T-helper 1 cell (primary cell): ENCODE measurements at regions not wholly inside any gene's neighbourhood (a gene's known extent, or its start where the extent isn't known, plus 50 kb on each side); places are given as distances from the start of the nearest gene placed in this dataset.
"Not testable (repeated sequence)": the region's sequence is repeated elsewhere in the genome, so short reads cannot be mapped to it uniquely, and the experiment has no call there.

Experiments used
- DNase-seq, 5 donors: peaks; one replicate each; pipeline ENCODE4 v3.0.0-alpha.2; 2012 to 2020

DNA sequence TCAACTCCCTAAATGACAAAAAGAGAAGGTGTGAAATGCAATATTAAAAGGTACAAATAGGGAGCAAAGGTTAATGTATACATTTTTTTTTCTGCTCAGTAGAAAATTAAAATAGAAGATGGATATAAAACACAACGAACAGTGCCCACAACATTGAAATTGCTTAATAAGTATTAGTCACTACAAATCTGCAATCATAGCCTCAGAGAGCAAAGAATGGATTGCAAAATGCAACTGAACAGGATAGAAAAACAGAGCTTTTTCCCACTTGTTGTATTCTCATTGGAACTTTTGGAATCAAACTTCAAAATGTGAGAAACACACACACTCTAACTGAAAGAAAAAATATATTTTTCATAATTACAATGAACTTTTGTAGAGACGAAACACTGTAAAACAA, 552.2 kb upstream of the NCAM2 start:
- DNase-seq = no peak

DNA sequence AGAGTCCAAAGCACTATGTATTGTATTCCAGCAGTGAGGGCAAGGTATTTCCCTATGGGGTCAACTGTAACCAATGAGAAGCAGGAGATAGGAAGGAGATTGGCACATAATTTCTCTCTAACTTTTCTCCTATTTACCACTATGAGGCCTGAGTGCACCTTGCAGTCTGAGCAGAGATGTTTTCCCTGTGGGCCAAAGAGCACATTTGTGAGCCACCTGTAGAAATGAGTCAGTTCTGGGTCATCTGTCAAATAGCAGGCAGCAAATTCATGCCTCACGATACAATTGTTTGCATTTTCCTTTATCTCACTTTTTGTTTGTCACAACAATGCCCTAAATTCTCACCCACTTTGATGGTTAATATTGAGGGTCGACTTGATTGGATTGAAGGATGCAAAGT, 547.2 kb upstream of the NCAM2 start:
- DNase-seq = no peak

DNA sequence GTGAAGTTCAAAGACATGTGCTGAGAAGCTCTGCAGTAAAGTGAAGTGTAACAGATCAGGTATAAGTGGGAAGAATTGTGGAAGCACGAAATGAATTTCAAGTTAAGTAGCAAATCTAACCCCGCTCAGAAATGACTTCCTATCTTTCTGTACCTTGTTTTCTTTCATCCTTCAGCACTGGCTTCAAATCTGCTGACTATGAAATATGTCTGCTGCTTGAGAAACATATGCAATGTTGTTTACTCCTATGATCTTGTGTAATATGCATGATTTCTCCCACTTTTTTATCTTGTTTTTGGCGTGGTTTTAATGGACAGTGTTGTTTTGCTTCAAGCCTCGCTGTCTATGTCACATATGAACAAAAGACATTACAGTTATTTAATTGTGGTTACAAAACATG, 545.3 kb upstream of the NCAM2 start:
- DNase-seq = no peak

DNA sequence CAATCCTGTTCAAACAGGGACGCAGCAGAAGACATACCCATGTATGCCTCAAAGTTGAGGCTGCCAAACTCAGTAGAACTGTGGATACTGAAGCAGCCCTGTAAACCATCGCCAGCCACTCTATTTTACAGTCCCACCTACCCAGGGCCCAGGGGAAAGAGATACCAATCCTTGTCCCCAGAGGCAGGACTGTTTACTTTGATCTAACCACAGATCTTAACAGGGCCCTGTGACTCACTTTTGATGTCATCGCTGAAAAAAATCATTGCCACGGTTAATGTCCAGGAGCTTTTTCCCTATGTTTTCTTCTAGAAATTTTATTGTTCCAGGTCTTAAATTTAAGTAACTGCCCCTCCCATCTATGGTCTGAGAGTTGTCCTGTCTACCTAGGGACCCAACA, 538.4 kb upstream of the NCAM2 start:
- no peak for DNase-seq

DNA sequence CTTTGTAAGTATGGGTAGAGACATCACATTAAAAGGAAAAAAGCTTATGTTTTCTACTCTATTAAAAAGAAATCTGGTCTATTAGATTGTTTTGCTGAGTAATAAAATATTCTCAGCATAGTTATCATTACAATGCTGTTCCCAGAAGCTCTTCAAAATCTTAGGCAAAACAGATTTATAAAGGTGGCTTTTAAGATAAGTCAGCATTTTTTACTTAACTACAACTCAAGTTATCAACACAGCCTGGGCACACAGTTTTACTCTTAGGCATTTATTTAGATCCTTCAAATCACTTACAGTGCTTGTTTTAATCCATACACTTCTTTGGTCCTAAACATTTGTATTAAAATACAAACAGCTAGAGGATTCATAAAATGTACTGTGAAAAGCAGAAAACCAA, 534.8 kb upstream of the NCAM2 start:
- DNase-seq = no peak

DNA sequence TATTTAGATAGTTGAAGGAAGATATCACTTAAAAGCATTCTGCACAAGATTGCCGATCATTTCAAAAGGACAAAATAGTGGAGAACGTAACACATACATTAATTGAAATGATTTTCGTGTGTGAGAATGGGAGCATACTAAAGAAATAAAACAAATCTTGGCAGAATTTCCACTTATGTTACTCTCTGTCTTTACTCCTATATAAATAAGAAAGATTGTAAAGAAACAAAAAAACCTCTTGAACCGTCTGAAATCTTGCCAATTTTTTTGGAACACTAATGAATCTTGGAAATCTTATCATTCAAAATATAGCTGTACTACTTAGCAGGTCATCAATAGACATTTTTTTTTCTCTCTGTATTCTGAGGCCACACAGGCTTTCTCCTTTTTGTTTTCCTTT, 528.8 kb upstream of the NCAM2 start:
- no peak for DNase-seq

DNA sequence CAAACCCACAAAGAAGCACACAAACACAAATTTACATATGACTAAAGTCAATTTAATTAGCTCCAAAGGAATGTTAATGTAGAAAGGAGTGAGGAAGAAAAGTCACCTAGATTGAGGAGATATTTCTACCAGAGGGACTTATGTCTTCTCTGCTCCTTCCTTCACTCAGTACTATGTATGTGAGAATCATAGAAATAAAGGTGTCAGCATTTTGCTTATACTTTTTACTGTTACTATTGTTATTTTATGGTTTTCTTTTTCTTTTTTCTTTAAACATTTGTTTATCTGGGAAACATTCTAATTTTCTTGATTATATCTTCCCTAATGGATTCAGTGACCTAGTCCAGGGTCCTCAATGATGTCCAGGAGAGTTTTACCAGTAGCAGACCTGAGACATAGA, 511.9 kb upstream of the NCAM2 start:
- DNase-seq = no peak

DNA sequence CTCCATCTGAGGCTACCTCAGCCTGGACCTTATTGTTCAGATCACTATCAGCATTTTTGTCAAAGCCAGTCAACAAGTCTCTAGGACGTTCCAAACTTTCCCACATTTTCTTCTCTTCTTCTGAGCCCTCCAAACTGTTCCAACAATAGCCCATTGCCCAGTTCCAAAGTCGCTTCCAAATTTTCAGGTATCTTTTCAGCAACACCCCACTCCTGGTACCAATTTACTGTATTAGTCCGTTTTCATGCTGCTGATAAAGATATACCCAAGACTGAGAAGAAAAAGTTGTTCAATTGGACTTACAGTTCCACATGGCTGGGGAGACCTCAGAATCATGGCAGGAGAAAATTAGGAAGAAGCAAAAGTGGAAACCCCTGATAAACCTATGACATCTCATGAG, 495.3 kb upstream of the NCAM2 start:
- not testable (repeated sequence) for DNase-seq

DNA sequence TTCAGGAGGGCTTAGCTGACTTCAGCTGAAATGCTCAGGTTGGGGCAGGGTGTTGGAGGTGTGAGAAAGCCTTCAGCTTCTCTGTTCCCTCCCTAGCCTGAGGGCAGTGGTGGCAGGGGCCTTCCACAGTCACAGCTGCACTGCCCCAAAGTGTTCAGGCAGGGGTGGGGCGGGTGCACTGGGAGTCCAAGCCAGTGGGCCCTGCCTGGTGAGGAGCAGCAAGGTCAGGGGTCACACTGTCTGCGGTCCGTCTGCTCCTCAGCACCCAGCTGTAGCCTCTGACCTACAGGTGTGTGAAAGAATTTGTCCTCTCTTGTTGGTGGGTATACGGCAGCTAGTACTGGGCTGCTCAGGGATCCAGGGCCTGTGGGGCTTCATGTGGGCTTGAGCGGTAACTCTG, 490.4 kb upstream of the NCAM2 start:
- no peak for DNase-seq

DNA sequence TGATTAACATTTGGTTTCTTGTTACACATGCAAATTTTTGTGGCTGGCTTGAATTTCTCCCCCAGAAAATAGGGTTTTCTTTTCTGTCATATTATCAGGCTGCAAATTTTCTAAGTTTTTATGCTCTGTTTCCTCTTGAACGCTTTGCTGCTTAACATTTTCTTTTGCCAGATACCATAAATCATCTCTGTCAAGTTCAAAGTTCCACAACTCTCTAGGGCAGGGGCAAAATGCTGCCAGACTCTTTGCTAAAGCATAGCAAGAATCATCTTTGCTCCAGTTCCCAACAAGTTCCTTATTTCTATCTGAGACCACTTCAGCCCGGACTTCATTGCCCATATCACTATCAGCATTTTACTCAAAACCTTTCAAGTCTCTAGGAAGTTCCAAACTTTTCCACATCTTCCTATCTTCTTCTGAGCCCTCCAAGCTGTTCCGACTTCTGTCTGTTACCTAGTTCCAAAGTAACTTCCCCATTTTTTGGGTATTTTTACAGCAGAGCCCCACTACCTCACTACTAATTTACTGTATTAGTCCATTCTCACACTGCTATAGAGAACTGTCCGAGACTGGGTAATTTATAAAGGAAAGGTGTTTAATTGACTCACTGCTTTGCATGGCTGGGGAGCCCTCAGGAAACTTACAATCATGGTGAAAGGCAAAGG, 486.9 kb upstream of the NCAM2 start:
- DNase-seq = no peak

DNA sequence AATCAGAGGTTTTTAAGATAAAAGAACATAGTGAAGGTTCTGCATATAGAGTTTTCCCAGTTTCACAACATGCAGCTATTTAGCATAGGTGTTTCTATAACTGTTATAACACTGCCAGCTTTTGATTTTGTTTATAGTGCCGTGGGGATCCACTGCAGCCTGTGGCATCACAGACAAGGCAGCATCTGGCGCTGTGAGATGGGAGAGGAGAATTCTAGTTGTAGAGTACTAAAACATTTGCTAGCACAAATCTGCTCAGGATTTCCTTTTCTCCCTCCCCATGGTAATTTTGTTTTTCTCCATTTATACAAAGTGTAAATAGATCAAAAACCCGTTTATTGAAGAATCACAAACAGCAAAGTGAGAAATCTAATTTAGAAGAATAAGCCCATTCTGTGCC, 482.8 kb upstream of the NCAM2 start:
- DNase-seq = no peak

DNA sequence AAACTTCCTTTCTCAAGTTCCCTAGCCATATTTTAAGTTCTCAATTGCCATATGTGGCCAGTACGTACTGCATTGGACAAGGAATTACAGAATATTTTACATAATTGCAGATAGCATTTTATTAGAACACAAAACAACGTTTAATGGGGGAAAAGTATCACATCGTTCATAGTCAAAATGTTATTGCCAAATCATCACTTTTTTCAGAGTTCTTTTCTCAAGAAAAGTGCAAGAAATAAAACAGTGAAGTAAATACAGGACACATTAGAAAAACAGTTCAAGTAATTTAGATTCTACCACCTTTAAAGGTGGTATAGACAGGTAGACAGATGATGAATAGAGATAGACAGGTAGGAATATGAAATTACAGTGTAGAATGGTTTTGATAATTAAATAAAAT, 479.1 kb upstream of the NCAM2 start:
- DNase-seq = no peak

DNA sequence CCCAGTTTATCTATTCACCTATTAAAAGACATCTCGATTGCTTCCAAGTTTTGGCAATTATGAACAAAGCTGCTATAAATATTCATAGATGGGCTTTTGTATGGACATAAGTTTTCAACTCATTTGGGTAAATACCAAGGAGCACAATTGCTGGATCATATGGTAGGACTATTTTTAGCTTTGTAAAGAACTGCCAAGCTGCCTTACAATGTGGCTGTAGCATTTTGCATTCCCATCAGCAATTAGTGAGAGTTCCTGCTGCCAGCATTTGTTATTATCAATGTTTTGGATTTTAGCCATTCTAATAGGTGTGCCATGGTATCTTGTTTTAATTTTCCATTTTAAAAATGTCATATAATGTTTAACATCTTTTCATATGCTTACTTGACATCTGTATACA, 475.6 kb upstream of the NCAM2 start:
- no peak for DNase-seq

DNA sequence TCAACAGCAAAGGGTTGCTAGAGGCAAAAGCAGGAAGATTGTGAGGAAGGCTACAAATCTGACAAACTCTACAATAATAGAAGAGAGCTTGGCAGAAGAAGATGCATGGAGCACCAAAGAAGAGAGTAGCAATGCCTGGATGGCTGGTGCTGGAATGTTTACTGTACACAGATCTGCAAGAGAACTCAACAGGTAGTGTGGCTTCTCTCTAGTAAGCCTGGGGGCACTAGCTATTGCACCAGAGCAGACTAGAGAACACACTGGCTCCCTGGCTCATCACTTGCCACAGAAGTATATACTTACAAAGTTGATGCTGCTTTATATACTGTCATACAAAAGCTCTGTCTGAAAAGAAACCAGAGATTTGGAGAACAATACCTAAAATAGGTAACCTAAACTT, 475.0 kb upstream of the NCAM2 start:
- no peak for DNase-seq

DNA sequence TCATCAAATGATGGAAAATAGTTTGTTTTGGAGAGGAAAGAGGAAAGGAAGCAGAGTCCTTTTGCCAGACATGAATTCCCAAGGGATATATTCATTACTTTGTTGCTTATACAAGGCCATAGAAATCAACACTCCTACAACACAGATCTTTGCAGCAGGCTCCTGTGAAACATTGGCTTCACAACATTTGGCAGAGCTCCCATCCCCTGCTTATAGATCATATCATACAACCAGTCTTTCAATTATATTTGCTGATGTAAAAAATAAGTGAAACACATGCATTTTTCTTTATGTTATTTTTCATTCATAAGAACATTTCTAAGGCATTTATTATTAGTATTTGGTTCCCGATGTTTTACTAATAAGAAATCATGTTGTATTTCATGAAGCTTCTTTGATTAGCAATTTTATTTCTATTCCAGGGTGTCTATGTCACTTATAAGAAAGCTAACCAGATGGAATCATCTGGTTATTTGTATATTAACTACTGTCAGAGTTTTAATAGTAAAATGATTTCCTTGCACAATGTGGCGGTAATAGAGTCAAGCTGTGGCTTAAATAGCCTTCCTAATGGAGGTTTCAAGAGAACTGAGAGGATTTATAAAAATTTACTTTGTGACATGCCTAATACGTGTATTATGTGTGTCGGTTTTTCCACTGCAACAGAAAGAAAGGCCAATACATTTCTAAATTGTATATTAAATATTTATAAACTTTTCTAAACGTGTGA, 470.3 kb upstream of the NCAM2 start:
- no peak for DNase-seq

DNA sequence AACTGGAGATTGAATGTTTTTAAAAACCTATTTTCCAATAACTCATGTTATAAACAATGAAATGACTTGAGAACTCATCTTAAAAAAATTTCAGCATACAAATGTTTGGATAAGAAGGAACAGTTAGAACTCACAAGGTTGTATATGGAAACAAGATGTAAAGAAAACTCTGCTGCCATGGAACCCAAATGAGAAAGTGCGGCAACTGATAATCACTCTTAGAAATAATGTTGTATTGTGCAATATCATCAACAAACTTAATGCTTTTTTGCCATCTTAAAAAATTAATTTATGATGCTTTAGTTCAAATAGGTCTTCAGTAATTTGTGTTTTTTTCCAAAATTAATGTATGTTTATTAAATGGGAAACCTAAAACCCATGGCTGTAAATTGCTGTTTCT, 461.1 kb upstream of the NCAM2 start:
- no peak for DNase-seq

DNA sequence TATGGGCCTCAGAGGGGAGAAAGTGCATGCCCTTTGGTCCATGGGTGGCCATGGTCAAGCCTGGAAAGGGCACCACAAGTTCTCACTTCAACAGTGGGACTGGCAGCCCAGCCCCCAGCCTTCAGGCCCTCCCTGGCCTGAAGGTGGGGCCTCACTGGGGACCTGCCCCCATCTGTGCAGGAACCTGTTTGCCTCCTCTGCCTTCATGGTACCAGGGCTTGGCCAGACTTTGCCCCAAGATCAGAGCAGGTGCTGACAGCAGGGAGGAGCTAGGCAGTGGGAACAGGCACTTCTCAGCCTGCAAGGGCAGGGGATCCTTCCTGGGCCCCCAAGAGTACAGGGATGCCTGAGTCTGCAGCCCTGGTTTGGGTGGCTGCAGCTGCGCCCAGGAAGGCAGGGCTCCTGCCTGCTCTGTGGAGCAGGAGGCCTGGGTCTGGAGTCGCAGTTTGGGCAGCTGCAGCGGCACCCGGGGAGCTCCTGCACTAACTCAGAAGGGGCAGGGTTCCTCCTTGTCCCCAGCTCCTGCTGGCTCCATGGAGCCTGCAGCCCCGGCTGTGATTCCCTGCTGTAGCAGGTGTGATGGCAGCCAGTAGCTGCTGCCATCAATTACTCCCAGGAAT, 460.1 kb upstream of the NCAM2 start:
- no peak for DNase-seq

DNA sequence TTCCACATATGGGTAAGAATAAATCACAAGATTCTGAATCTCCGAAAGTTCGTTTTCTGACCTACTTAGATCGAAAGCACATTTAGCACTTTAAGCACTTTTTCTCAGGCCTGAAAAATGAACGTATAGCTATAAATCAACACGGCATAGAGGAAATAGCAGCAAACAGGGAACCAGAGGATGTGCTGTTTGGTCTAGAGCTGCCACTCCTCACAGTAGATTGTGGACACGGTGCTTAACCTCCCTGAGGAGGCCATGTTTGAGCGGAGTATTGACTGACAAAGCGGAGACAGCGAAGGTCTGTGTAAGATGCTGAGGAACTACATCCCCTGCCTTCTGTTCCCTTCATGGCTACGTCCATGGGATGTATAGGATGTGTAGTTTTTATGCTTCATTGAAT, 452.8 kb upstream of the NCAM2 start:
- DNase-seq = no peak

DNA sequence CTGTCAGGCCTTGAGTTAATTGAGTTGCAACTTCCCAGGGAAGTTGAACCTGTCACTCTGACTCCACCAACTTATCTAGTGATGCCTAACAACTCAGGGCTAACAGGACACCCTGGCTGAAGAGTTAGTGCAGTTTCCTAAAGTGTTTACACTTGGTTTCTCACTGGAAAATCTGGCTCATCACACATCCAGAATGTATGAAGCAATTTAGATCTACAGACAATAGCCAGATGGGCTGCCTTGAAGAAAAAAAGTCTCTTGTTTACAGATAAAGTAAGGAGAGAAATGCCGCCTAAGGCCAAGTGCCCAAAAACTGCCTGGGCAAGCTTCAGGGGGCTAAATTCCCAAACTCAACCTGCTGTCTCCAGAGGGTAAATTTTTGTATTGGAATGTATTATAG, 446.3 kb upstream of the NCAM2 start:
- no peak for DNase-seq

DNA sequence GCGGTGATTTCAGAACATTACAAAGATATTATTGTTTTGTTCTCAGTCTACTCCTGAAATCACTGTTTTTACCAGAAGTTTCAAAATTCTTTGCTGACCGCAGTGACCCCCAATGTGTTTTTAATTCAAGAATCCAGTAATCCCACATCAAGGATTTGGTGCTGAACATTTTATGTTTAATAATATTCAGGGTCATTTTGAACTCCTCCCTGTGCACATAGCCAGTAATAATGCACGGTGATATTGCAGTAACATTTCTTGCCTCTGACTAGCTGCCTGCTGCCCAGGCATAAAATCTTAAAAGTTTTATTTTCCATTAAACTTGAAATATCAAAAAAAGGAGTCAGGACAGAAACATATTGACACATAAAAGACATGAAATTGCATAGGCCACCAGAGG, 443.4 kb upstream of the NCAM2 start:
- DNase-seq = no peak

DNA sequence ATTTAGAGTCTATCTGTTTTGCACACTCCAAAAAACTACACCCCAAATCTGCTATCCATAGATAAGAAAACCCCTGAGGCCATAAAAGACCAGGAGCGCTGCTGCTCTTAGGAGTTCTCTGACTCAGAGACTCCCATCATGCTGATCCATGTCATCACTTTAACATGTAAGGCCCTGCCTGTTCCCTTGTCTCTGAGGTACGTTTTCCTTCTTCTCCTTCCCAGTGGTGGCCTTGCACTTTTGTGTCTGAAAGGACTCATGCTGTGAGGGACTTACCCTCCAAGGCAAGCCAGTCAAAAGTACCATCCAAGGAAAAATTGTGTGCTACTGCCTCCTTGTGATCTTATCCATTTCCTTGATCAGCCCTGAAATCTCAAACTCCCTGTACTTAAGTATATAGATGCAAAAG, 427.4 kb upstream of the NCAM2 start:
- DNase-seq = no peak

DNA sequence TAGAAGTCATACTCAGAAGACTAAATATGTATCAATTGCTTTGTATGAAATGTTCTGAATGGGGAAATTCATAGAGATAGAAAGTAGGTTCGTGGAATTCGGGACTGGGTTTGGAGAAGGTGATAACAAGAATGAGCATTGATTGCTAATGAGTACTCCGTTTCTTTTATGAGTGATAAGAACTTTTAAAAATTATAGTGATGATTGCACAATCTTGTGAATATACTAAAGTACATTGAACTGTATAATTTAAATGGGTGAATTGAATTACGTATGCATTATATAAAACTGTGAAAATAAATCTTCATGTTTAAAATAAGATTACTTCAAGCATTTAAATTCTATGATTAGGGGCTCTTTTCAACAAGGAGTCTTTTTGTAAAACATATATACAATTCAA, 425.6 kb upstream of the NCAM2 start:
- no peak for DNase-seq

DNA sequence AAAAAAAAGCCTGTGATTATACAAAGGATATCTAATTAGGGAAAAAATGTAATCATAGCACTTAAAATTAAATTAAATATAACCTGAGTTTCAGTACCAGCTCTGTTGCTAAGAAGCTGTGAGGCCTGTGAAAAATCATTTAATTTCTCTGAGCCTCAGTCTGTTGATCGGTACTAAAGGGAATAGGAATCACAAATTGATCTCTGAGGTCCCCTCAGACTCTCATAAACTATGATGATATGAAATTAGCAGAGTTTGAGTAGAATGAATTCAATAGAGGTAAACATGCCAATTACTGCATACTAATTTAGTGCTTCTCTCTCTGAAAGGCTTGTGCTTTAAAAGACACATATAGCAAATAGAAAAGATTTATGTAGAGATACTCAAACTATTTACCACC, 416.8 kb upstream of the NCAM2 start:
- no peak for DNase-seq

DNA sequence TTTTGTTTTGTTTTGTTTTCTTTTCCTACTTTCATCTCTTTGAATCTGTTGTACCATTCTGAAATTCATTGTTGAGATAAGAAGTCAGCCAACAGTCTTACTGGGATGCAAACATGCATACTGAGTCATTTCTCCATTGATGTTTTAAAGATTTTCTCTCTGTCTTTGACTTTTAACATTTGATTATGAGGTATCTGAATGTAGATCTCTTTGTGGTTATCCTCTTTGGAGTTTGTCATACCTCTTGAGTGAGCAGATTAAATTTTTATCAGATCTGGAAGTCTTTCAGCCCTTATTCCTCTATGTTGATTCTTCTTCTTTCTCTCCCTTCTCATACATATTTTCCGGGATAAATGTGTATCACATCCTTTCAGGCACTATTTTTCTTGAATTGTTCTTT, 406.9 kb upstream of the NCAM2 start:
- DNase-seq = no peak

DNA sequence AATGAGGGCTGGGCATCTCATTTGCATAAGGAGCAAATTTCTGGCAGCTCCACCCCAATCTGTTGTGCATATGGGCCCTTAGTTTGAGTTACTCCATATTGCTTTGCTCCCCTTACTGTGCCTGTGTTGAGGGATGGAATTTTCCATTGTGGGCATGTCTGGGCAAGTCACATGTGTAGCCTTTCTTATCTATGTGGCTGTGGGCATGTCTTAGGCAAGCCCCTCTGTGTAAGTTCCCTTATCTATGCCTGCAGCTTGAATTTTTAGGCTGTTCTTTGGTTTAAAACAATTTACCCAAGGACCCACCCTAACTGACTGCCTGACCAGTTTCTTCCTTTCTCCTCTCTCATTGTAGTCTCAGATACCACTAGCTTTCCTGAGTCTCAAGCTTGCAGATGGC, 405.7 kb upstream of the NCAM2 start:
- no peak for DNase-seq
